NOMO-1 (cell line): ENCODE measurements at regions not wholly inside any gene's neighbourhood (a gene's known extent, or its start where the extent isn't known, plus 50 kb on each side); places are given as distances from the start of the nearest gene placed in this dataset.

Experiments used
- DNase-seq, 2 experiments: peaks; one replicate each; lab custom pipeline; 2025; ENCODE audit not compliant: unreplicated experiment in 2 of 2; lab: John Stamatoyannopoulos, UW

- no peak for DNase-seq
Measured at GRCh38 chr6:168737014-168737413, 296.0 kb downstream of the SMOC2 start.

GRCh38 chr6:168736039-168736438, 295.1 kb downstream of the SMOC2 start:
- no peak for DNase-seq

GRCh38 chr6:168735268-168735949, 294.4 kb downstream of the SMOC2 start:
- DNase-seq: no peak

- DNase-seq: no peak
Measured at GRCh38 chr6:168734523-168734922, 293.5 kb downstream of the SMOC2 start.

- DNase-seq: no peak
Measured at GRCh38 chr6:168732676-168733075, 291.7 kb downstream of the SMOC2 start.

GRCh38 chr6:168730931-168731716, 290.1 kb downstream of the SMOC2 start:
- DNase-seq: no peak

- DNase-seq: no peak
Measured at GRCh38 chr6:168728056-168728455, 287.1 kb downstream of the SMOC2 start.

GRCh38 chr6:168726312-168726856, 285.4 kb downstream of the SMOC2 start:
- DNase-seq: no peak

- DNase-seq: no peak
Measured at GRCh38 chr6:168725802-168726201, 284.8 kb downstream of the SMOC2 start.

GRCh38 chr6:168724669-168725570, 283.9 kb downstream of the SMOC2 start:
- no peak for DNase-seq

GRCh38 chr6:168724033-168724432, 283.0 kb downstream of the SMOC2 start:
- DNase-seq: no peak

GRCh38 chr6:168722397-168722796, 281.4 kb downstream of the SMOC2 start:
- no peak for DNase-seq

GRCh38 chr6:168721571-168721970, 280.6 kb downstream of the SMOC2 start:
- DNase-seq: no peak

- DNase-seq: no peak
Measured at GRCh38 chr6:168719901-168720300, 278.9 kb downstream of the SMOC2 start.

- DNase-seq: no peak
Measured at GRCh38 chr6:168718821-168719475, 278.0 kb downstream of the SMOC2 start.
